ENCODE measurements at regions not wholly inside any gene's neighbourhood (a gene's known extent, or its start where the extent isn't known, plus 50 kb on each side); places are given as distances from the start of the nearest gene placed in this dataset.

- no peak for TF ChIP-seq CTCF (IDR thresholded peaks at IDR 0.05; ENCODE audit: low read depth, low read length)
- TF ChIP-seq EZH2phosphoT487 (IDR thresholded peaks at IDR 0.05; ENCODE audit: low read depth): no peak
These were observed 91.0 kb upstream of the ALDH1B1 start for GRCh38 chr9:38301376-38302106.

All from OCI-LY3 (cell line).